ENCODE measurements at regions not wholly inside any gene's neighbourhood (a gene's known extent, or its start where the extent isn't known, plus 50 kb on each side); places are given as distances from the start of the nearest gene placed in this dataset.

DNA sequence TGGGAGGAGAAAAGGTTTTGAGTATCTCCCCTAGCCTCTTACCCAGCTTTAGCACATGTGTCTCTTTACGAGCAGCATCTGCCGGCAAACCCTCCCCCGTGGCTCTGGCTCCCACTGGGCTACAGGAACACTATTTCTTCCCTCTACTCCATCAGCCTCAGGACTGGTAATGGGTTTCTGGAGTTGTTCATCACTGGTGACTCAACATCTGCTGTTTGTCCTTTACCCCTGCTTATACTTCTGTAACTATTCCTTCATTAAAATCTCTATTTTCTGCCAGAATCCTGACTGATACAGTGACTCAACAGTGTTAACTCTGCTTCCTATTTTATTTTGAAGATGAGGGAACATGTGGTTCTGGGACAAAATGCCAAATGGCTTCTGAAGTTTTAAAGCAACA, 437.3 kb upstream of the HTR2A start:
- TF ChIP-seq SUZ12 (IDR thresholded peaks at IDR 0.05; ENCODE audit: extremely low read depth, insufficient read depth, insufficient read length), result no peak
- no peak for TF ChIP-seq YY1 (IDR thresholded peaks at IDR 0.05; ENCODE audit: insufficient read depth, insufficient read length)
- TF ChIP-seq ZNF274 (IDR thresholded peaks at IDR 0.05; ENCODE audit: low read depth, low read length), result no peak
